ENCODE measurements at regions not wholly inside any gene's neighbourhood (a gene's known extent, or its start where the extent isn't known, plus 50 kb on each side); places are given as distances from the start of the nearest gene placed in this dataset.

DNA sequence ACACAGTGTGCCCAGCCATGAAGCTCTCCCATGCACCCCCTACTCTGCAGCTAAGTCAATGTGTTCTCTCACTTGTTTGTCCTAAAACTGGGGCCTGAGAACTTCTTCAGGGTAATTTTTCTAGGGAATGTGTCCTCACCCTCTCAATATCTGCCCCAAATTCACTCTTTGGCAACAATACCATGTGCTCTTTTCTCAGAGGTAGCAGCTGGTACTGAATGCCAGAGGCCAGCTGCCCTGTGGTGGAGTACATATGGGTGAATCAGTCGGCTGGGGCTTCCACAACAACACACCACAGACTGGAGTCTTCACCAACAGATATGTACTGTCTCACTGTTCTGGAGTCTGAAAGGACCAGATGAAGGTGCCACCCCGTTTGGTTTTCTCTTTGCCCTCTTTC lies 97.7 kb upstream of the TOP3B start:
- TF ChIP-seq POLR2A (IDR thresholded peaks at IDR 0.05; ENCODE audit: low read length) (no peak), GATA1 (IDR thresholded peaks at IDR 0.05; ENCODE audit: low read depth, low read length) (no peak)
